ENCODE measurements at regions not wholly inside any gene's neighbourhood (a gene's known extent, or its start where the extent isn't known, plus 50 kb on each side); places are given as distances from the start of the nearest gene placed in this dataset.

- TF ChIP-seq CTCF (IDR thresholded peaks at IDR 0.05) (no peak), POLR2A (IDR thresholded peaks at IDR 0.05) (no peak)
Observed at GRCh38 chr3:174382878-174383277, 476.3 kb upstream of the NAALADL2 start.
